Tibial nerve (tissue), 4 donors: ENCODE measurements at regions not wholly inside any gene's neighbourhood (a gene's known extent, or its start where the extent isn't known, plus 50 kb on each side); places are given as distances from the start of the nearest gene placed in this dataset.

Experiments
- EP300 ChIP-seq, 2 donors: sonication (generic); formaldehyde crosslinking; IDR thresholded peaks; one replicate each; pipeline ENCODE4 v1.6.1; 2017; ENCODE audit warnings: antibody characterized with exemption in 2 of 2, mild to moderate bottlenecking in 1 of 2
- TF ChIP-seq, protein P1 (sequence below), 5 experiments: fragments of 200-600 bp in 3 of 5; fragments of 450-650 bp in 2 of 5; sonication (generic) in 3 of 5; IDR thresholded peaks; one replicate each; pipeline ENCODE4 v1.5.1; 2016 to 2019; ENCODE audit warnings: antibody characterized with exemption in 5 of 5, mild to moderate bottlenecking in 3 of 5, moderate library complexity in 2 of 5

DNA sequence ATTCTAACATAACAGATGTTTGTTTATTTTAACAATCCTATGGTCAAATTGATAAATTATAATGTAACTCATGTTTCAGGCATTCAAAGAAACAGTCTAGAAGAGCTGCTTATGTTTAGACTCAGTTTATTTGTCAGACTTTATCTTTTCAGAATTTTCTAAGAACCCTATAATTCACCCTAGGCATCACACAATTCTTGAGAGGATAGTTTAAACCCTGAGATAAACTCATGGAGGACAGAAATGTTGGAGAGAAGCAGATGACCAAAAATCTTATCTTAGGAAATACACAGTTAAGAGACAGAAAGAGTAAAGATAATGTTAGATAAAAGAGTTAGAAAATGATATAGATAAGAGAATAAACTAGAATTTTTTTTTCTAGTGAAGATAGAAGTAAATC lies 1185.7 kb upstream of the SLC10A2 start:
- TF ChIP-seq, protein P1, sequence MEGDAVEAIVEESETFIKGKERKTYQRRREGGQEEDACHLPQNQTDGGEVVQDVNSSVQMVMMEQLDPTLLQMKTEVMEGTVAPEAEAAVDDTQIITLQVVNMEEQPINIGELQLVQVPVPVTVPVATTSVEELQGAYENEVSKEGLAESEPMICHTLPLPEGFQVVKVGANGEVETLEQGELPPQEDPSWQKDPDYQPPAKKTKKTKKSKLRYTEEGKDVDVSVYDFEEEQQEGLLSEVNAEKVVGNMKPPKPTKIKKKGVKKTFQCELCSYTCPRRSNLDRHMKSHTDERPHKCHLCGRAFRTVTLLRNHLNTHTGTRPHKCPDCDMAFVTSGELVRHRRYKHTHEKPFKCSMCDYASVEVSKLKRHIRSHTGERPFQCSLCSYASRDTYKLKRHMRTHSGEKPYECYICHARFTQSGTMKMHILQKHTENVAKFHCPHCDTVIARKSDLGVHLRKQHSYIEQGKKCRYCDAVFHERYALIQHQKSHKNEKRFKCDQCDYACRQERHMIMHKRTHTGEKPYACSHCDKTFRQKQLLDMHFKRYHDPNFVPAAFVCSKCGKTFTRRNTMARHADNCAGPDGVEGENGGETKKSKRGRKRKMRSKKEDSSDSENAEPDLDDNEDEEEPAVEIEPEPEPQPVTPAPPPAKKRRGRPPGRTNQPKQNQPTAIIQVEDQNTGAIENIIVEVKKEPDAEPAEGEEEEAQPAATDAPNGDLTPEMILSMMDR (IDR thresholded peaks at IDR 0.05): no peak
- TF ChIP-seq EP300 (IDR thresholded peaks at IDR 0.05): no peak
